ENCODE measurements at regions not wholly inside any gene's neighbourhood (a gene's known extent, or its start where the extent isn't known, plus 50 kb on each side); places are given as distances from the start of the nearest gene placed in this dataset.

GRCh38 chr2:223519471-223519870 lies 82.7 kb downstream of the SCG2 start:
- DNase-seq (ENCODE audit: low spot score), result no peak
- Histone ChIP-seq H3K27me3 (ENCODE audit: control insufficient read depth in 4 of 4, insufficient read depth in 4 of 4, low read length in 3 of 4) (no peaks in the 10 kb centered on the region), H3K9me3 (ENCODE audit: control insufficient read depth in 4 of 4, low read length in 3 of 4) (no peaks in the 10 kb centered on the region), H3K9ac (ENCODE audit: low read depth in 1 of 2, low read length in 2 of 2) (no peak overlapping the region), H3K27ac (ENCODE audit: low read depth in 1 of 2, low read length in 2 of 2) (no peak overlapping the region), H3K4me1 (ENCODE audit: control insufficient read depth in 4 of 4, insufficient read depth in 4 of 4, low read length in 3 of 4) (no peaks in the 10 kb centered on the region), H3K36me3 (ENCODE audit: control insufficient read depth in 4 of 4, insufficient read depth in 3 of 4, low read depth in 1 of 4, low read length in 3 of 4) (no peaks in the 10 kb centered on the region), H3K4me3 (ENCODE audit: low read depth in 1 of 3, low read length in 3 of 3) (no peak overlapping the region)
- no peak for TF ChIP-seq JUND (IDR thresholded peaks at IDR 0.05)
- TF ChIP-seq ZBTB33 (IDR thresholded peaks at IDR 0.05), result no peak
- no peak for TF ChIP-seq YY1 (IDR thresholded peaks at IDR 0.05)

GRCh38 chr2:223522796-223523195 lies 79.4 kb downstream of the SCG2 start:
- Histone ChIP-seq H3K4me3 (ENCODE audit: low read depth in 1 of 3, low read length in 3 of 3) (no peak overlapping the region), H3K27me3 (ENCODE audit: control insufficient read depth in 4 of 4, insufficient read depth in 4 of 4, low read length in 3 of 4) (no peaks in the 10 kb centered on the region), H3K4me1 (ENCODE audit: control insufficient read depth in 4 of 4, insufficient read depth in 4 of 4, low read length in 3 of 4) (no peaks in the 10 kb centered on the region), H3K9me3 (ENCODE audit: control insufficient read depth in 4 of 4, low read length in 3 of 4) (no peaks in the 10 kb centered on the region), H3K36me3 (ENCODE audit: control insufficient read depth in 4 of 4, insufficient read depth in 3 of 4, low read depth in 1 of 4, low read length in 3 of 4) (no peaks in the 10 kb centered on the region), H3K9ac (ENCODE audit: low read depth in 1 of 2, low read length in 2 of 2) (no peak overlapping the region), H3K27ac (ENCODE audit: low read depth in 1 of 2, low read length in 2 of 2) (no peak overlapping the region)
- DNase-seq (ENCODE audit: low spot score), result no peak
- 74% methylated on average over 2 of the region's 2 CpGs for WGBS
- TF ChIP-seq EGR1 (IDR thresholded peaks at IDR 0.05; ENCODE audit: low read depth in 2 of 2), result no peak
- TF ChIP-seq TAF1 (conservative IDR thresholded peaks at IDR 0.05), result no peak
- TF ChIP-seq REST (IDR thresholded peaks at IDR 0.05), result no peak
- no peak for TF ChIP-seq YY1 (IDR thresholded peaks at IDR 0.05)
- no peak for TF ChIP-seq ZBTB33 (IDR thresholded peaks at IDR 0.05)
- no peak for TF ChIP-seq GABPA (IDR thresholded peaks at IDR 0.05 in 1 of 2, conservative IDR thresholded peaks at IDR 0.05 in 1 of 2)
- TF ChIP-seq JUND (IDR thresholded peaks at IDR 0.05), result no peak
- TF ChIP-seq HNF4A (conservative IDR thresholded peaks at IDR 0.05), result no peak
- no peak for TF ChIP-seq CTCF (IDR thresholded peaks at IDR 0.05; ENCODE audit: low read depth, low read length, missing input control)
- no peak for TF ChIP-seq RXRA (IDR thresholded peaks at IDR 0.05)
- no peak for TF ChIP-seq SP1 (IDR thresholded peaks at IDR 0.05)

Measured in liver (tissue), 8 donors.